ENCODE measurements at regions not wholly inside any gene's neighbourhood (a gene's known extent, or its start where the extent isn't known, plus 50 kb on each side); places are given as distances from the start of the nearest gene placed in this dataset.

DNA sequence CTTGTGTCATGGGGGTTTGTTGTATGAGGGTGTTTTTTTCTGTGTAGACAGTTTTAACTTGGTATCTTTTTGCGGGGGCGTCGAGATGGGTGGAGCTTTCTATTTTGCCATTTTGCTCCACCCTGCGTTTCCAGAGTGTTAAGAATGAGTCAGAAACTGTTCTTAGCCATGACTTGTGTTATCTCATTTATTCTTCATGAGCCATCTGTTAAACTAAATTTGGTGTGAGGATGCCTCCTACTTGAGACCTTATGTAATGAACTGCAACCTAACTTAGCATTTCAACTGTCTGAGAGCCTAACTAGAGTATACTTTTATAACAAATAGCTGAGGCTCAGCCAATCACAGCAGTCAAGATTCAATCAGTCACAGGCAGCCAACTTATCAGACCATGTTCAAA is 1873.5 kb downstream of the NCAM2 start:
- H3K36me3 Mint-ChIP-seq = peaks cover 0 to 6% (median 0%) of the 10 kb centered on the region in 3 donors
- no peak overlapping the region for H3K27ac Mint-ChIP-seq
- H3K4me3 Mint-ChIP-seq = no peak overlapping the region
- H3K9me3 Mint-ChIP-seq = peaks cover 17 to 45% (median 29%) of the 10 kb centered on the region in 6 donors
- peaks cover 0 to 2% (median 0%) of the 10 kb centered on the region in 3 donors for H3K27me3 Mint-ChIP-seq (ENCODE audit: low read depth in 3 of 3)
- DNase-seq = no peak
- H3K4me1 Mint-ChIP-seq = no peaks in the 10 kb centered on the region

DNA sequence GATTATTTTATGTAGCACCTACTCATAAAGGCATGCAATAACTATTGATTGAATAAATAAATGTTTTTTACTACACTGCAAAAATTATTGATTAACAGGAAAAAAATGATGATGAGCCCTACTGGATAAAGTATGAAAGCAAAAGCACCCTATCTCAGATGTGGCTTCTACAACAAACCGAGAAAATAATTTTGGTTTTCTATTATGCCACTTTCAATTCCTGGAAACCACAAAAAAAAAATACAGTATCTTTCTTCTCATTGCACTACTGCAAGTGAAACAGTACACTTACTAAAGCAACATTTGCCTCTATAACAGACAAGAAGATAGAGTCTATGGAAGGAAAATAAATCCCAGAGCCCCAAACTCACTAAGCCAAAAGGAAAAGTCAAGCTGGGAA is 1882.4 kb downstream of the NCAM2 start:
- H3K4me1 Mint-ChIP-seq = no peaks in the 10 kb centered on the region
- no peak for DNase-seq
- H3K9me3 Mint-ChIP-seq = peaks cover 9 to 35% (median 25%) of the 10 kb centered on the region in 6 donors

DNA sequence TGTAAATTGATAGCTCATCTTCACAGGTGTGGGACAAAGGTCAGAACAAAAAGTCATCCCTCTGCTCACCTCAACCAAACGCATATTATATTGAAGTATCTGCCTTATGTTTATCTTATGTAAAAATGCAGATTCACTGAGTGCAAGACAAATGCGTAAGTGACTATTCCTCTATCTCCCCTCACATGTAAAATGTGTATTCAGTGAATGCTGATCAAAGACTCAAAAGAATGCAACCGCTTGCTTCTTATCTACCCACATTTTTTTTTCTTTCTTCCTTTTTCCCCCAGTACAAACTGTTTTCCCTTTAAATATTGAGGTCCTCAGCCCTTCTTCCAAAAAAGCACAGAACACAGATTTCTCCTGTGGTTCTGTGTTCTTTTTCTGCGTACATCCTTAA is 1882.9 kb downstream of the NCAM2 start:
- Mint-ChIP-seq H3K4me1 (no peaks in the 10 kb centered on the region), H3K27ac (no peak overlapping the region), H3K27me3 (ENCODE audit: low read depth in 3 of 3) (no peaks in the 10 kb centered on the region), H3K4me3 (no peak overlapping the region), H3K9me3 (peaks cover 7 to 35% (median 23%) of the 10 kb centered on the region in 6 donors), H3K36me3 (peaks cover 0 to 6% (median 3%) of the 10 kb centered on the region in 3 donors)
- no peak for DNase-seq

More for the DNA sequence above, 1882.4 kb downstream of the NCAM2 start:
- Mint-ChIP-seq H3K27ac (no peak overlapping the region), H3K27me3 (ENCODE audit: low read depth in 3 of 3) (no peaks in the 10 kb centered on the region), H3K4me3 (no peak overlapping the region), H3K36me3 (peaks cover 0 to 6% (median 4%) of the 10 kb centered on the region in 3 donors)

DNA sequence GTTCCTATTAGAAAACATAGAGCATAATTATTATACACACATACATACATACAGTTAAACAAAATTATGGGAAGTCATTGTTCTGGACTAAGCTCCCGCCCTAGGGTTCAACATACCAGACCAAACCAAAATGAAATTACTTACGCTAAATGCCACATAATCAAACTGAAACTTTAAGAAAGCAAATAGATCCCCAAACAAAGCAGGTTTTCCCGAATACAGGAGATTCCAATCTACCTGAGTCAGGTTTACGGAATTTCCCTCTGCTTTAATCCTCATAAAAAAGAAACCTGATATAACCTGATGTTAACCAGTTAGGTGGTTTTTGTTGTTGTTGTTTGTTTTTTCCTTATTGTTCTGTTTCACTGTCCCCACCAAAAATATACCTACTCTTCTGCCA is 1886.9 kb downstream of the NCAM2 start:
- no peak overlapping the region for H3K27ac Mint-ChIP-seq
- H3K36me3 Mint-ChIP-seq = no peaks in the 10 kb centered on the region
- no peak for DNase-seq
- H3K4me1 Mint-ChIP-seq = no peaks in the 10 kb centered on the region
- H3K9me3 Mint-ChIP-seq = peaks cover 0 to 26% (median 17%) of the 10 kb centered on the region in 6 donors
- H3K4me3 Mint-ChIP-seq = no peak overlapping the region
- H3K27me3 Mint-ChIP-seq (ENCODE audit: low read depth in 3 of 3) = peaks cover 0 to 1% (median 0%) of the 10 kb centered on the region in 3 donors

DNA sequence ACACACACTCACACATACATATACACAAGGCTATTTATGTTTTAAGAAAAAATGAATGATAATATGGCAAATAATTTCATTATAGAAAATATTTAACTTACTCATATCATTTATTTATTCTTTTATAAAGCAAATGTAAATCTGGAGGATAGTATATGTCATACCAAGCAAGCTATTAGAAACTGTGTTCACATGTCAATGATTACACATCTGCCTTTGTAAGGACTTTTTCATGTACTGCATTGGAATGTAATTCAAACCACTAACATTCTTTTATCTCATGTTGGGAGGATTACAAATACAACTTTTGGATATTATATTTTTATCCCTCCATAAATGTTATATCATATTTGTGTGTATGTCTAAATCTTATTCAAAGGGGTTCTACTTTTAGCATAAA is 1887.4 kb downstream of the NCAM2 start:
- Mint-ChIP-seq H3K9me3 (peaks cover 0 to 31% (median 17%) of the 10 kb centered on the region in 6 donors), H3K4me1 (no peaks in the 10 kb centered on the region), H3K27ac (no peak overlapping the region)

DNA sequence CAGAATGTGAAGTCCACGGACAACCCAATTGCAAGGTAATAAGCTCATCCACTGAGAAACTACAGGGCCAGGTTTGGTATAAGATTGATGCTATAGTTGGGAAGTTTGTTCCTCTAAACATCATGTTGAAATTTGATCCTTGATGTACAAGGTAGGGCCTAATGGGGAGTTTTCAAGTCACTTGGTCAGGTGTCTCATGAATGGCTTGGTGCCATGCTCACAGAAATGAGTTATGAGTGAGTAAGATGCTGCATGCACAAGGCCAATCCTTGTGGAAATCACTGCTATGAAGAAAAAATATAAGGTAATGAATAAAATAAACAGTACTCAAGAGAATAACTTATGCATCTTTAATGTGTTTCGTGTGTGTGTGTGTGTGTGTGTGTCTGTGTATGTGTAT is 1891.2 kb downstream of the NCAM2 start:
- no peak overlapping the region for H3K27ac Mint-ChIP-seq
- no peak overlapping the region for H3K4me3 Mint-ChIP-seq
- no peak for DNase-seq
- H3K4me1 Mint-ChIP-seq = no peaks in the 10 kb centered on the region
- H3K9me3 Mint-ChIP-seq = peaks cover 2 to 28% (median 12%) of the 10 kb centered on the region in 6 donors
- no peaks in the 10 kb centered on the region for H3K36me3 Mint-ChIP-seq
- H3K27me3 Mint-ChIP-seq (ENCODE audit: low read depth in 3 of 3) = peaks cover 0 to 1% (median 0%) of the 10 kb centered on the region in 3 donors

More for the DNA sequence above, 1887.4 kb downstream of the NCAM2 start:
- no peak for DNase-seq
- Mint-ChIP-seq H3K36me3 (no peaks in the 10 kb centered on the region), H3K4me3 (no peak overlapping the region), H3K27me3 (ENCODE audit: low read depth in 3 of 3) (peaks cover 0 to 1% (median 0%) of the 10 kb centered on the region in 3 donors)

DNA sequence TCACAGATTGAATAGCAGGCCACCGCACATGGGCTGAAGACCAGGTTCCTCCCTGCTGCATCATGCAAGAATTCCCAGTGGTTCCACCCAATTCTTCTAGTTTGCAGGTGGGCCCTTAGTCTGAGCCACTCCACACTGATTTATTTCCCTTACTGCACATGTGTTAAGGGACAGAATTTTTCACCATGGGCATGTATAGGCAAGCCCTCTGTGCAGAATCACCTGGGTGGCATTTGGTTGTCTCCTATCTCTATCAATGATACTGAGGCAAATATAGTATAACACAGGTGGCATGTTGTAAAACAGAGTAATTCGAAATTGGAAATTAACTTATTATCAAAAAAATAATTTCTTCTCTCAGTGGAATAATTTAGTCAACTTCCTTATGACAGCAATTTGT is 1892.4 kb downstream of the NCAM2 start:
- DNase-seq = no peak
- Mint-ChIP-seq H3K9me3 (peaks cover 2 to 22% (median 11%) of the 10 kb centered on the region in 6 donors), H3K4me3 (no peak overlapping the region), H3K4me1 (no peaks in the 10 kb centered on the region), H3K27ac (no peak overlapping the region), H3K27me3 (ENCODE audit: low read depth in 3 of 3) (peaks cover 0 to 1% (median 0%) of the 10 kb centered on the region in 3 donors), H3K36me3 (no peaks in the 10 kb centered on the region)

DNA sequence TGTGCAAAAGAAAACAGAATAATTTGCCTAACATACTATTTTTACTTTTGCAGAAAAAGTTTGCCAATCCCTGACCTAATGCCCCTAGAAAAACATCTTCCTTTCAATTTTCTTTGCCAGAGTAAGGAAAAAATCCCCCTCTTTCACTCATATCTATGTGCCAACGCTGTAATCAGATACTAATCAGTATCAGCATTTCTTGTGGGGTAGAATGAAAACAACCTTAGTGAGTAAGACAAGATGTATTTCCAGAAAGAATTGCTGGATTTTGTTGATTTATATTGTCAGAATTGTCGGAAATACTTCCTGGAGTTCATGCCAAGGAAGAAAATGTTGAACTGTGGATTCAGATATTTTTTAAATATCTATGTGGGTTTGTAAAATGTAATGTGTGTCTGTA is 1893.8 kb downstream of the NCAM2 start:
- Mint-ChIP-seq H3K4me1 (no peaks in the 10 kb centered on the region), H3K36me3 (no peaks in the 10 kb centered on the region), H3K27me3 (ENCODE audit: low read depth in 3 of 3) (no peaks in the 10 kb centered on the region), H3K9me3 (peaks cover 4 to 17% (median 12%) of the 10 kb centered on the region in 6 donors), H3K4me3 (no peak overlapping the region), H3K27ac (no peak overlapping the region)
- no peak for DNase-seq

DNA sequence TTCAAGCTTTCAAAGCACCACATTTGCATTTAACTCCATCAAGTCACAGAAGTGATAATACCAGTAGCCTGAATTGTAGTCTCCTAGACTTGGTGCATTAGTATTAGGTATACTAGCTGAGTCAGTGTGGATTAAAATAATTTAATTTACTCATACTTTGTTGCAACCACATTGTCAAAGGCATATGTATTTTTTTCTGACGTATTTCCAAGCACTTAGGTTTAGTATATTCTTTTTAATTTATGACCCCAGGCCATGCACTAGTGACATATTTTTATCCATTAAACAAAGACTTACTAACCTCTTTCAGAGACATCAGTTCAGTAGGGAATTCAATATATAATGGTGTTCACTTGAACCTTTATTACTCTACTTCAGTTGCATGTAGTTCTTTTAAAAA is 1894.5 kb downstream of the NCAM2 start:
- Mint-ChIP-seq H3K9me3 (peaks cover 4 to 20% (median 13%) of the 10 kb centered on the region in 6 donors), H3K4me3 (no peak overlapping the region), H3K27me3 (ENCODE audit: low read depth in 3 of 3) (no peaks in the 10 kb centered on the region), H3K27ac (no peak overlapping the region), H3K36me3 (no peaks in the 10 kb centered on the region), H3K4me1 (no peaks in the 10 kb centered on the region)
- no peak for DNase-seq

DNA sequence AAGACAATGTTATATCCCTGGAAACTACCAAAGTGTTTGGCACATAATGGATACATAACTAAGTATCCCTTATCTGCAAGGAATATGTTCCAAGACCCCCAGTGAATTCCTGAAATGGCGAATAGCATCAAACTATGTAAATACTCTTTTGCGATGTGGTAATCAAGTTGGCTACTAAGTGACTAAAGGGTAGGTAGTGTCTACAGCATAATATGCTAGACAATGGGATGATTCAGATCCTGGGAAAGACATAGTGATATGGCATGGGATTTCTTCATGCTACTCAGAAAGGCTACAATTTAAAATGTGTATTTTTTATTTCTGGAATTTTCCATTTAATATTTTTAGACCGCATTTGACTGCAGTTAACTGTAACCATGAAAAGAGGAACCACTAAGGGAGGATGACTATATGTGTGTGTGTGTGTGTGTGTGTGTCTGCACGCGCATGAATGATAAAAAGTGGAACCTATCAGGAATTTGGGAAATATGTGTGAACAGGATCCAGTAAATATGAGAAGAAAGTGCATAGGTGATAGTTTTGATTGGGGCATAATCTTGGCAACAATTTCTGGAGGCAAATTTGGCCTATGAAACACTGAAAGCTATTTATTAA is 1899.9 kb downstream of the NCAM2 start:
- no peak overlapping the region for H3K27ac Mint-ChIP-seq
- H3K9me3 Mint-ChIP-seq = peaks cover 5 to 30% (median 12%) of the 10 kb centered on the region in 6 donors
- H3K36me3 Mint-ChIP-seq = peaks cover 0 to 5% (median 4%) of the 10 kb centered on the region in 3 donors
- H3K4me1 Mint-ChIP-seq = no peaks in the 10 kb centered on the region
- peaks cover 0 to 1% (median 0%) of the 10 kb centered on the region in 3 donors for H3K27me3 Mint-ChIP-seq (ENCODE audit: low read depth in 3 of 3)
- H3K4me3 Mint-ChIP-seq = no peak overlapping the region
- DNase-seq = no peak

DNA sequence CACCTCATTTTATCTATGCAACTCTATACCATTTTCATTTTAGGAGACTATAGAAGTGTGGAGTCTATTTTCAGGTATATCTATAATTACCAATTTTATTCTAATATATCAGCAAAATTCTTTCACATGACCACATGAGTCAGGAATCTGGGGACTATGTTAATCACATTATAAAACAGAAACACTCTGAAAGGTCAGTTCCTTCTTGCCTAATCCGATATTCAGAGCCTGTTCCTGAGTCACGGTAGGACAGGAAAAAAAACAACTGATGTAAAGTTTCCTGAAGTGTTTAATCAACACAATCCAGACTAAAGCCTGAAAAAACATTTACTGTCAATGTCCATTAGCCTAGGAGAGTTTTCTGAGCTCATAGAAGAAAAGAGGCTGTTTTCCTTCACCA is 1902.3 kb downstream of the NCAM2 start:
- no peak for DNase-seq
- no peak overlapping the region for H3K4me3 Mint-ChIP-seq
- H3K27ac Mint-ChIP-seq = no peak overlapping the region
- peaks cover 0 to 5% (median 4%) of the 10 kb centered on the region in 3 donors for H3K36me3 Mint-ChIP-seq
- peaks cover 0 to 1% (median 0%) of the 10 kb centered on the region in 3 donors for H3K27me3 Mint-ChIP-seq (ENCODE audit: low read depth in 3 of 3)
- no peaks in the 10 kb centered on the region for H3K4me1 Mint-ChIP-seq
- H3K9me3 Mint-ChIP-seq = peaks cover 5 to 30% (median 15%) of the 10 kb centered on the region in 6 donors

DNA sequence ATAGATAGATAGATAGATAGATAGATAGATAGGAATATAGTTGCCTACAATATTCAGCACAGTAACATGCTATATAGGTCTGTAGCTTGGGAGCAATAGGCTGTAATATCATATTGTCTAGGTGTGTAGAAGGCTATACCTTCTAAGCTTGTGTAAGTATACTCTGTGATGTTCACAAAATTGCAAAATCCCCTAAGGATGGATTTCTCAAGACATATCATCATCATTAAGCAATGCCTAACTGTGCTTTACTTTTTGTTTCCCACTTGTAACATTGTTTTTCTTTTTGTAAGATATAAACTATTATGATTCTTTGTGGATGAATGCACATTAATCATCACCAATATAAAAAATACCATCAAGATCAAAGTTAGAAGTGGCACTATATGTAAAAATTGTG is 1905.6 kb downstream of the NCAM2 start:
- no peak overlapping the region for H3K4me3 Mint-ChIP-seq
- no peaks in the 10 kb centered on the region for H3K27me3 Mint-ChIP-seq (ENCODE audit: low read depth in 3 of 3)
- H3K4me1 Mint-ChIP-seq = no peaks in the 10 kb centered on the region
- peaks cover 0 to 27% (median 4%) of the 10 kb centered on the region in 6 donors for H3K9me3 Mint-ChIP-seq
- H3K27ac Mint-ChIP-seq = no peak overlapping the region
- no peak for DNase-seq
- H3K36me3 Mint-ChIP-seq = peaks cover 0 to 4% (median 0%) of the 10 kb centered on the region in 3 donors

DNA sequence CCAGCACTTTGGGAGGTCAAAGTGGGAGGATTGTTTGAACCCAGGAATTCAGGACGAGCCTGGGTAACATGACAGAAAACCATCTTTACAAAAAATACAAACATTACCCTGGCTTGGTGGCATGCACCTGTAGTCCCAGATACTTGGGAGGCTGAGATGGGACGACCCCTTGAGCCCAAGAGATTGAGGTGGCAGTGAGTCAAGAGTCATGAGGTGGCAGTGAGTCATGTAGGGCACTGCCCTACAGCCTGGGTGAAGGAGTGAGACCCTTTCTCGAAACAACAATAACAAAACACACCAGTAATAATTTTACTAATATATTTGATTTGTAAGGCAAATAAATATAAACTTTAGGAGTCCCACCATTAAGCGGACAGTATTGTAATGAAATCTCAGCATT is 1906.2 kb downstream of the NCAM2 start:
- no peaks in the 10 kb centered on the region for H3K27me3 Mint-ChIP-seq (ENCODE audit: low read depth in 3 of 3)
- H3K4me3 Mint-ChIP-seq = no peak overlapping the region
- H3K9me3 Mint-ChIP-seq = peaks cover 0 to 22% (median 4%) of the 10 kb centered on the region in 6 donors
- H3K4me1 Mint-ChIP-seq = no peaks in the 10 kb centered on the region
- H3K27ac Mint-ChIP-seq = no peak overlapping the region
- H3K36me3 Mint-ChIP-seq = peaks cover 0 to under 1% (median 0%) of the 10 kb centered on the region in 3 donors
- no peak for DNase-seq

DNA sequence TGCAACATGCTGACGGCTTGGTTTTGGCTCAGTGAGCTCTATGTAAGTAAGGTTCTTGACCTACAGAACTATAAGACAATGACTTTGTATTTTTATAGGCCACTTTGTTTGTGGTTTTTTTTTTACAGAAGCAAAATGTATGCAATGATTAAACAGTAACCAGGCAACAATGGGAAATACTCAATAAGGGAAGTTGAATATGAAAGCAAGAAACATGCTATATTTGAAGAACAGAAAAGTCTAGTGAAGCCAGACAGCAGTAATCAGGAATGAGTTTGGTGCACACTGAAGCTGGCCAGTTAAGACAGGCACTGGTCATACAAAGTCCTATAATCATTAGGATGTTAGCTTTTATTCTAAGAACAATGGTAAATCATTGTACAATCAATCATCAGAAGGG is 1926.8 kb downstream of the NCAM2 start:
- no peak overlapping the region for H3K27ac Mint-ChIP-seq
- DNase-seq = no peak

DNA sequence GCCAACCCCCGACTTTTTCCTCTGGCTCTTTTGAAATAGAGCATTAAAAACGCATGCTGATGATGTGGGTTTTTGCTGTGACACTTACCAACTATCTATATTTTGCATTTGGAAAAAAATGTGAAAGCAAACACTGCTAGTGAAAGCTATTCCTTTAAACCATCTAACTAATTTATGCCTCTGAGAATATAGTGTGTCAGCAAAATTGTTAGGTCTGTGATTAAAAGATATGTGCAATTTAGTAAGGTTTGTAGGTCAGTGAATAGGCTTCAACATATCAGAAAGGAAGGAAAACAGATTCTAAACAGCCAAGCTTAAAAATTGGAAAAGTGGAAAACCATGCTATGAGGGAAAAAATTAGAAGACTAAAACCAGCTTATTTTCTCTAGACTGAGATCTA is 1929.3 kb downstream of the NCAM2 start:
- H3K4me3 Mint-ChIP-seq = no peak overlapping the region
- no peaks in the 10 kb centered on the region for H3K36me3 Mint-ChIP-seq
- H3K27ac Mint-ChIP-seq = no peak overlapping the region
- H3K9me3 Mint-ChIP-seq = peaks cover 8 to 33% (median 21%) of the 10 kb centered on the region in 6 donors
- no peaks in the 10 kb centered on the region for H3K4me1 Mint-ChIP-seq
- no peaks in the 10 kb centered on the region for H3K27me3 Mint-ChIP-seq (ENCODE audit: low read depth in 3 of 3)
- DNase-seq = no peak

More for the DNA sequence above, 1926.8 kb downstream of the NCAM2 start:
- Mint-ChIP-seq H3K36me3 (no peaks in the 10 kb centered on the region), H3K9me3 (peaks cover 2 to 40% (median 20%) of the 10 kb centered on the region in 6 donors), H3K4me3 (no peak overlapping the region), H3K4me1 (no peaks in the 10 kb centered on the region), H3K27me3 (ENCODE audit: low read depth in 3 of 3) (no peaks in the 10 kb centered on the region)
